C4-2B (cell line): ENCODE measurements at regions not wholly inside any gene's neighbourhood (a gene's known extent, or its start where the extent isn't known, plus 50 kb on each side); places are given as distances from the start of the nearest gene placed in this dataset.

Experiments used
- H3K27ac ChIP-seq: fragments of 450-650 bp; 2 replicates; pipeline ENCODE4 v1.5.1; 2017
- CTCF ChIP-seq: fragments of 450-650 bp; conservative IDR thresholded peaks from 2 replicates; pipeline ENCODE4 v1.5.1; 2017; ENCODE audit warnings: mild to moderate bottlenecking
- ZFX ChIP-seq: fragments of 450-650 bp; IDR thresholded peaks from 2 replicates; pipeline ENCODE4 v1.6.1; 2017

DNA sequence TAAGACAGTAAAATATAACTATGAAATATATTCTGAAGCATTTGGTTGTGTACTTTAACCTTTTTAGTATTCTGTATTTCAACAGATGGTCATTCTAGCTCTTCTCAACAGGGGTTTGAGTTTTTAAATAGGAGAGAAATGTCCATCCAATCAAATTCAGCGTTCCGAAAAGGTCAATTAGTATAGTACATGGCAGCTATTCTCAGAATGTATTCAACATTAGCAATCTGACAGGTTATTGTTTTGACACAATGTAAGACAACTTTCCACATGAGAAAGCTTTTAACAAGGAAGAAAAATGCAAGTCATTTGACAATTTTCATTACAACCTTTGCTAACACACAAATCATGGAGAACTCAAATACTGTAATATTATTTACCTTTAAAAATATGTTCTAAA lies 996.3 kb upstream of the CDH10 start:
- TF ChIP-seq ZFX (no peak), CTCF (no peak)
- H3K27ac ChIP-seq = no peak overlapping the region

- no peak overlapping the region for H3K27ac ChIP-seq
- TF ChIP-seq CTCF (no peak), ZFX (no peak)
Measured at GRCh38 chr5:25619273-25619672, 974.5 kb upstream of the CDH10 start.

DNA sequence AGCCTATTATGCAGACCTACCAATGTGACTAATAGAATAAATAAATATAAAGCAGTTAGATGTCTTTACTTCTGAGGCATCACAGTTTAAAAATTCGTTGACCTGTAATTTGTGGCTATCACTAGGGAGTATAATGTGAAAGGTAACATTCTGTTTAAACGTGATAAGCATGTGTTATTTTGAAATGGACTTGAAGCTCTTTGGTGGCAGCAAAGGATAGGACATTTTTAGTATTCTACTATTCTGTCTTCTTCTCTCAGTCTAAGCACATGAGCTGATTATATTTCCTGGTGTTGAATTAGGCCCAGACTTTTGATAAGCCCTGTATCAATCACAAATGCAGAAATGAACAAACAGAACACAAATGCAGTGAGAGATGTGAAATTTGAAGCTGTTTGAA lies 974.0 kb upstream of the CDH10 start:
- TF ChIP-seq ZFX (no peak), CTCF (no peak)
- no peak overlapping the region for H3K27ac ChIP-seq

DNA sequence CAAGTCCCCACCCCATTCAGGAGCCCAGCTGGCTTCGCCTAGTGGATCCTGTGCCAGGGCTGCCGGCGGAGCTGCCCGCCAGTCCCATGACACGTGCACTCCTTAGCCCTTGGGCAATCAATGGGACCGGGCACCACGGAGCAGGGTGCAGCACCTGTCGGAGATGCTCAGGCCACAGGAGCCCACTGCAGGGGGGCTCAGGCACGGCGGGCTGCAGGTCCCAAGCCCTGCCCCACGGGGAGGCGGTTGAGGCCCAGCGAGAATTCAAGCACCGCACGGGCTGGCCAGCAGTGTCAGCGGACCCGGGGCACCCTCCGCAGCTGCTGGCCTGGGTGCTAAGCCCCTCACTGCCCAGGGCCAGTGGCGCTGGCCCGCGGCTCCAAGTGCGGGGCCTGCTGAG lies 969.7 kb upstream of the CDH10 start:
- H3K27ac ChIP-seq = peak overlapping the region; percentile 42
- TF ChIP-seq CTCF = no peak
- TF ChIP-seq ZFX = no peak

DNA sequence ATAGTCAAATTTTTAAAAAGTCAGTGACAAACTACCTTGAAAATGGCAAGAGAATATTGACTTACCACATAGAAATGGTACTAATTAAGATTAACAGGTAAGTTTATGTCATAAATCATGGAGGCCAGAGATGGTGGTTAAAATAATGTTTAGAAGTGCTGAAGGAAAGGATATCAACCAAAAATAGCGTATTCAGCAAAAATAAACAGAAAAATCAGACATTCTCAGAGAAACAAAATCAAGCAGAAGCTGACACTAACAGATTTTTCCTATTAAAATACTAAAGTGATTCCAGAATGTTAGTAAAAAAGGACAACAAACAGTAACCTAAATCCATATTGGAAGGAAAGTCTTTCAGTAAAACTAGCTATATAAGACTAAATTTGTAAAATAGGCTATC lies 959.9 kb upstream of the CDH10 start:
- TF ChIP-seq CTCF (no peak), ZFX (no peak)
- no peak overlapping the region for H3K27ac ChIP-seq

DNA sequence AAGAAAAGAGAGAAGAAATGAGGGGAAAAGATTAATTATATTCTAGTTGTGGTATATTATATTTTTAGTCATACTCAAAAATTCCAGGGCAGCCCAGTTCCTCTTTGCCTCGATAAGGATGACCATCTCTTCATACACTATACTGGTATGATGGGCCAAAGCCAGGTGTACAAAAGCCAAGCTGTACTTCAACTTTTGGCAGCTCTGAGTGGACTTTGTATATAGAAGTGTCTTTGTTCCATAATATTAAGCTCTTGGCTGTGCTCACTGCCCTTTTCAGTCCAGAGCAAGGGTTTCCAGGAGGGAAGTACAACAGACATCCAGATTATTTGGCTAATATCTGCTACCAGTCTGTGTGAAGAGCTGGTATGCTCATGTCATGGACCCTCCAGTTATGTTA lies 934.3 kb upstream of the CDH10 start:
- H3K27ac ChIP-seq = no peak overlapping the region
- no peak for TF ChIP-seq ZFX
- no peak for TF ChIP-seq CTCF

DNA sequence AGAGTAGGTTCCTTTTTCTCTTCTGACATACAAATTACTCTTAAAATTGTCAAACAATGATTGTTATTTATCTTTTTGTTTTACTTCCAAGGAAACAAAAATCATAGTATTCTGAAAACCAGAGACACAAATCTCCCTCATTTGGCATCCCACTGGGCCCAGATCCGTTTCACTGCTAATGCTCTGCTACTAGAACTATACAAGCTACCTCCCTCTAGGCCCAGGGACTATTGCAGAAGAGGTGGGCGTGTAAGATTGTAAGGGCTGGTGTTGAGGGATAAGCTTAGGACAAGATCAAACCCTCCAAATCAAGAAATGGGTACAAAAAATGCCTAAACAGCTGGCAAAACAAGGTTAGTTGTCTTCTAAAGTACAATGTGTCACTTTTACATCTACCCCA lies 928.9 kb upstream of the CDH10 start:
- TF ChIP-seq ZFX (no peak), CTCF (no peak)
- H3K27ac ChIP-seq = no peak overlapping the region
